WTC11 (cell line): ENCODE measurements at regions not wholly inside any gene's neighbourhood (a gene's known extent, or its start where the extent isn't known, plus 50 kb on each side); places are given as distances from the start of the nearest gene placed in this dataset.

ENCODE experiments used
- ATAC-seq: fragments of 200-7000 bp; cut with Tn5 transposase; 2 replicates; pipeline ENCODE4 v1.10.0; 2021; ENCODE audit warnings: mild to moderate bottlenecking, moderate library complexity
- CTCF ChIA-PET: fragments of 300-600 bp; sonication (Branson Sonifier 250); formaldehyde crosslinking; loops from one replicate; lab custom pipeline; 2021; ENCODE audit warnings: antibody characterized with exemption; lab: Charles Lee
- POLR2A ChIA-PET: fragments of 350-600 bp; sonication (Branson Sonifier 250); formaldehyde crosslinking; loops from one replicate; lab custom pipeline; 2021; ENCODE audit warnings: antibody characterized with exemption; lab: Charles Lee
- DNase-seq: peaks from one replicate; pipeline ENCODE4 v3.0.0; 2021; ENCODE audit warnings: low spot score
- H3K27ac Mint-ChIP-seq: 2 replicates; pipeline ENCODE4 v1.8.0; 2021; ENCODE audit warnings: mixed read lengths
- H3K27me3 Mint-ChIP-seq: 2 replicates; pipeline ENCODE4 v1.8.0; 2021; ENCODE audit warnings: low read depth, mild to moderate bottlenecking, moderate library complexity, mixed read lengths
- H3K36me3 Mint-ChIP-seq: 2 replicates; pipeline ENCODE4 v1.8.0; 2021; ENCODE audit warnings: mixed read lengths
- H3K4me1 Mint-ChIP-seq: 2 replicates; pipeline ENCODE4 v1.8.0; 2022; ENCODE audit warnings: mixed read lengths
- H3K4me3 Mint-ChIP-seq: 2 replicates; pipeline ENCODE4 v1.8.0; 2021; ENCODE audit warnings: mild to moderate bottlenecking, moderate library complexity, mixed read lengths
- H3K9me3 Mint-ChIP-seq: 2 replicates; pipeline ENCODE4 v1.8.0; 2021; ENCODE audit warnings: mixed read lengths
- ATF3 ChIP-seq: sonication (generic); formaldehyde crosslinking; conservative IDR thresholded peaks from 2 replicates; pipeline ENCODE4 v1.8.1; 2022; ENCODE audit warnings: mild to moderate bottlenecking, missing genetic modification reagents
- CDX4 ChIP-seq: fragments of 250-450 bp; sonication (Bioruptor Pico); IDR thresholded peaks from 2 replicates; pipeline ENCODE4 v1.9.0; 2021; ENCODE audit warnings: moderate library complexity, mild to moderate bottlenecking, inconsistent platforms, borderline replicate concordance
- CREB1 ChIP-seq: sonication (generic); formaldehyde crosslinking; IDR thresholded peaks from 2 replicates; pipeline ENCODE4 v1.8.0; 2023; ENCODE audit warnings: mild to moderate bottlenecking, missing genetic modification reagents
- CREM ChIP-seq: sonication (generic); formaldehyde crosslinking; IDR thresholded peaks from 2 replicates; pipeline ENCODE4 v1.8.1; 2022; ENCODE audit warnings: mild to moderate bottlenecking, missing genetic modification reagents, moderate library complexity
- CTCF ChIP-seq: fragments of 200-600 bp; IDR thresholded peaks from 2 replicates; pipeline ENCODE4 v1.8.0; 2022; ENCODE audit warnings: antibody characterized with exemption
- EMX1 ChIP-seq: fragments of 250-450 bp; sonication (Bioruptor Pico); IDR thresholded peaks from 2 replicates; pipeline ENCODE4 v1.8.0; 2021; ENCODE audit warnings: mild to moderate bottlenecking
- ESRRA ChIP-seq: sonication (generic); formaldehyde crosslinking; IDR thresholded peaks from 2 replicates; pipeline ENCODE4 v1.8.1; 2022; ENCODE audit warnings: mild to moderate bottlenecking, missing genetic modification reagents, borderline replicate concordance
- FOXK1 ChIP-seq: sonication (generic); formaldehyde crosslinking; IDR thresholded peaks from 2 replicates; pipeline ENCODE4 v1.8.0; 2022; ENCODE audit warnings: mild to moderate bottlenecking, moderate library complexity, missing genetic modification reagents
- GABPB1 ChIP-seq: sonication (generic); formaldehyde crosslinking; IDR thresholded peaks from 2 replicates; pipeline ENCODE4 v1.8.1; 2023; ENCODE audit warnings: mild to moderate bottlenecking, missing genetic modification reagents
- HMGA2 ChIP-seq: fragments of 250-450 bp; sonication (Bioruptor Pico); IDR thresholded peaks from 2 replicates; pipeline ENCODE4 v1.4.0; 2021; ENCODE audit warnings: mild to moderate bottlenecking, moderate library complexity
- MXD4 ChIP-seq: fragments of 250-450 bp; sonication (Bioruptor Pico); IDR thresholded peaks from 2 replicates; pipeline ENCODE4 v1.8.0; 2021; ENCODE audit warnings: mild to moderate bottlenecking, moderate library complexity, borderline replicate concordance
- MYBL2 ChIP-seq: sonication (generic); formaldehyde crosslinking; IDR thresholded peaks from 2 replicates; pipeline ENCODE4 v1.8.1; 2023; ENCODE audit warnings: mild to moderate bottlenecking, moderate library complexity, missing genetic modification reagents
- NFE2L1 ChIP-seq: sonication (generic); formaldehyde crosslinking; IDR thresholded peaks from 2 replicates; pipeline ENCODE4 v1.8.1; 2023; ENCODE audit warnings: missing genetic modification reagents
- NFYB ChIP-seq: sonication (generic); formaldehyde crosslinking; conservative IDR thresholded peaks from 2 replicates; pipeline ENCODE4 v1.8.0; 2022; ENCODE audit warnings: low read depth, missing genetic modification reagents
- NR3C1 ChIP-seq: sonication (generic); formaldehyde crosslinking; conservative IDR thresholded peaks from 2 replicates; pipeline ENCODE4 v1.8.1; 2023; ENCODE audit warnings: low read depth, mild to moderate bottlenecking, missing genetic modification reagents
- OVOL2 ChIP-seq: fragments of 250-450 bp; sonication (Bioruptor Pico); IDR thresholded peaks from 2 replicates; pipeline ENCODE4 v1.9.0; 2021; ENCODE audit warnings: mild to moderate bottlenecking, borderline replicate concordance
- RELA ChIP-seq: sonication (generic); formaldehyde crosslinking; IDR thresholded peaks from 2 replicates; pipeline ENCODE4 v1.8.1; 2022; ENCODE audit warnings: missing genetic modification reagents, mild to moderate bottlenecking, borderline replicate concordance
- SMAD3 ChIP-seq: sonication (generic); formaldehyde crosslinking; IDR thresholded peaks from 2 replicates; pipeline ENCODE4 v1.8.0; 2022; ENCODE audit warnings: missing genetic modification reagents, mild to moderate bottlenecking, borderline replicate concordance
- SP1 ChIP-seq: sonication (generic); formaldehyde crosslinking; conservative IDR thresholded peaks from 2 replicates; pipeline ENCODE4 v1.8.1; 2022; ENCODE audit warnings: missing genetic modification reagents
- STAT6 ChIP-seq: sonication (generic); formaldehyde crosslinking; conservative IDR thresholded peaks from 2 replicates; pipeline ENCODE4 v1.8.1; 2023; ENCODE audit warnings: mild to moderate bottlenecking, low read depth, missing genetic modification reagents, moderate library complexity
- TP53 ChIP-seq: sonication (generic); formaldehyde crosslinking; IDR thresholded peaks from 2 replicates; pipeline ENCODE4 v1.8.1; 2023; ENCODE audit warnings: mild to moderate bottlenecking, missing genetic modification reagents
- ZNF263 ChIP-seq: sonication (generic); formaldehyde crosslinking; IDR thresholded peaks from 2 replicates; pipeline ENCODE4 v1.8.1; 2022; ENCODE audit warnings: low read depth, mild to moderate bottlenecking, moderate library complexity, missing genetic modification reagents
- ZNF512 ChIP-seq: sonication (generic); formaldehyde crosslinking; IDR thresholded peaks from 2 replicates; pipeline ENCODE4 v1.8.1; 2022; ENCODE audit warnings: missing genetic modification reagents, borderline replicate concordance
- ZSCAN18 ChIP-seq: fragments of 250-450 bp; sonication (Bioruptor Pico); IDR thresholded peaks from 2 replicates; pipeline ENCODE4 v2.1.2; 2022; ENCODE audit warnings: mild to moderate bottlenecking, moderate library complexity

- no peak for TF ChIP-seq ATF3 (CRISPR knock-in tag)
- TF ChIP-seq CREB1 (CRISPR knock-in tag), result no peak
Measured at GRCh38 chr4:180960743-180961401, 1282.3 kb upstream of the TENM3 start (continued).

- TF ChIP-seq NR3C1 (CRISPR knock-in tag) (no peak), ZNF512 (CRISPR knock-in tag) (no peak), ESRRA (CRISPR knock-in tag) (no peak), OVOL2 (CRISPR knock-in tag) (no peak), MYBL2 (no peak), CTCF (no peak), SMAD3 (CRISPR knock-in tag) (no peak), NFE2L1 (no peak), CDX4 (no peak), ZSCAN18 (CRISPR knock-in tag) (no peak), NFYB (CRISPR knock-in tag) (no peak)
- Mint-ChIP-seq H3K36me3 (no peaks in the 10 kb centered on the region), H3K27me3 (no peaks in the 10 kb centered on the region), H3K27ac (no peak overlapping the region), H3K4me3 (no peak overlapping the region), H3K9me3 (no peaks in the 10 kb centered on the region), H3K4me1 (peaks cover 21% of the 10 kb centered on the region)
- CTCF ChIA-PET, result no interaction called here
- POLR2A ChIA-PET, result interaction anchor here (0.6 kb wide), 1 partner anchor 445 kb away, joined by 3 read pairs; no protein-coding TSS in a partner anchor
- ATAC-seq (no peak), DNase-seq (no peak)
Measured at GRCh38 chr4:180962268-180962667, 1280.9 kb upstream of the TENM3 start.

- no peak overlapping the region for H3K27ac Mint-ChIP-seq
- POLR2A ChIA-PET, result no interaction called here
- no peaks in the 10 kb centered on the region for H3K36me3 Mint-ChIP-seq
- no peaks in the 10 kb centered on the region for H3K27me3 Mint-ChIP-seq
- H3K9me3 Mint-ChIP-seq, result no peaks in the 10 kb centered on the region
- CTCF ChIA-PET, result no interaction called here
- no peak overlapping the region for H3K4me3 Mint-ChIP-seq
- H3K4me1 Mint-ChIP-seq, result peaks cover 11% of the 10 kb centered on the region
- ATAC-seq (no peak), DNase-seq (no peak)
- no peak for TF ChIP-seq NFE2L1
- no peak for TF ChIP-seq ZNF263 (CRISPR knock-in tag)
- no peak for TF ChIP-seq HMGA2 (CRISPR knock-in tag)
- TF ChIP-seq STAT6, result no peak
- no peak for TF ChIP-seq FOXK1 (CRISPR knock-in tag)
- no peak for TF ChIP-seq EMX1 (CRISPR knock-in tag)
- TF ChIP-seq CREM (CRISPR knock-in tag), result no peak
- TF ChIP-seq MXD4, result no peak
- TF ChIP-seq SP1 (CRISPR knock-in tag), result no peak
- TF ChIP-seq RELA (CRISPR knock-in tag), result no peak
- TF ChIP-seq TP53 (CRISPR knock-in tag), result no peak
- no peak for TF ChIP-seq GABPB1
Measured at GRCh38 chr4:180966312-180966711, 1276.9 kb upstream of the TENM3 start.
